ENCODE measurements at regions not wholly inside any gene's neighbourhood (a gene's known extent, or its start where the extent isn't known, plus 50 kb on each side); places are given as distances from the start of the nearest gene placed in this dataset.

GRCh38 chr5:173385832-173386360 lies 57.7 kb upstream of the STC2 start:
- peaks cover 8 to 17% of the 10 kb centered on the region in 2 donors for H3K27me3 Mint-ChIP-seq (ENCODE audit: low read depth in 2 of 2)
- no peaks in the 10 kb centered on the region for H3K4me1 Mint-ChIP-seq
- H3K4me3 ChIP-seq (ENCODE audit: low read length) = no peak overlapping the region
- no peak for TF ChIP-seq CTCF (IDR thresholded peaks at IDR 0.05)
- H3K4me1 ChIP-seq (ENCODE audit: control insufficient read depth, insufficient read depth, low read length) = no peaks in the 10 kb centered on the region
- no peaks in the 10 kb centered on the region for H3K9me3 ChIP-seq (ENCODE audit: control insufficient read depth, insufficient read depth, low read length)
- H3K27ac Mint-ChIP-seq = no peak overlapping the region
- intact Hi-C loops (cut with micrococcal nuclease) = no loop called here
- 92% methylated on average over 4 of the region's 4 CpGs for WGBS (ENCODE audit: insufficient coverage)
- no peak for ATAC-seq
- no peaks in the 10 kb centered on the region for H3K36me3 ChIP-seq (ENCODE audit: control insufficient read depth, insufficient read depth, low read length)
- no peak for DNase-seq
- H3K9me3 Mint-ChIP-seq = no peaks in the 10 kb centered on the region
- no peaks in the 10 kb centered on the region for H3K36me3 Mint-ChIP-seq
- H3K27ac ChIP-seq (ENCODE audit: low read length) = no peak overlapping the region
- H3K4me3 Mint-ChIP-seq = no peak overlapping the region
- H3K27me3 ChIP-seq (ENCODE audit: control insufficient read depth, insufficient read depth, low read length) = no peaks in the 10 kb centered on the region

GRCh38 chr5:173383711-173384110 lies 55.5 kb upstream of the STC2 start:
- H3K27ac Mint-ChIP-seq = no peak overlapping the region
- no peak overlapping the region for H3K27ac ChIP-seq (ENCODE audit: low read length)
- H3K9me3 ChIP-seq (ENCODE audit: control insufficient read depth, insufficient read depth, low read length) = no peaks in the 10 kb centered on the region
- intact Hi-C loops (cut with micrococcal nuclease) = no loop called here
- no peaks in the 10 kb centered on the region for H3K27me3 Mint-ChIP-seq (ENCODE audit: low read depth in 2 of 2)
- H3K9me3 Mint-ChIP-seq = no peaks in the 10 kb centered on the region
- H3K4me1 ChIP-seq (ENCODE audit: control insufficient read depth, insufficient read depth, low read length) = no peaks in the 10 kb centered on the region
- ATAC-seq (no peak), DNase-seq (no peak)
- H3K4me3 ChIP-seq (ENCODE audit: low read length) = no peak overlapping the region
- 75% methylated on average over 3 of the region's 4 CpGs for WGBS (ENCODE audit: insufficient coverage)
- H3K4me1 Mint-ChIP-seq = no peaks in the 10 kb centered on the region
- H3K27me3 ChIP-seq (ENCODE audit: control insufficient read depth, insufficient read depth, low read length) = no peaks in the 10 kb centered on the region
- no peak for TF ChIP-seq CTCF (IDR thresholded peaks at IDR 0.05)
- H3K4me3 Mint-ChIP-seq = no peak overlapping the region
- no peaks in the 10 kb centered on the region for H3K36me3 Mint-ChIP-seq
- no peaks in the 10 kb centered on the region for H3K36me3 ChIP-seq (ENCODE audit: control insufficient read depth, insufficient read depth, low read length)

DNA sequence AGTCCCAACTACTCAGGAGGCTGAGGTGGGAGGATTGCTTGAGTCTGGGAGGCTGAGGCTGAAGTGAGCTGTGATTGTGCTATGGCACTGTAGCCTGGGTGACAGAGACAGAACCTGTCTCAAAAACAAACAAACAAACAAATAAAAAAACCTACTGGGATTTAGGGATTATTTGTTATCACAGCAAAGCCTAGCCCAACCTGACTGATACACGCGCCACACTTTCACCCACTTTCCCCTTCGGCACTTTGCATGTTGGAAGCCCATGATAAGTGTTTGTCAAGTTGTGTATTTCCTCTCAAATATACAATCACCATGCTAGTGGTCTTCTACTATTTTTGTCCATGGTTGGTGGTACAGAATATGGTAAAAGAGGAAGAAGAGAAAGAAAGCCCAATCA lies 50.5 kb upstream of the STC2 start:
- no peaks in the 10 kb centered on the region for H3K9me3 Mint-ChIP-seq
- 87% methylated on average over 3 of the region's 3 CpGs for WGBS (ENCODE audit: insufficient coverage)
- H3K27me3 Mint-ChIP-seq (ENCODE audit: low read depth in 2 of 2) = peaks cover 0 to 6% of the 10 kb centered on the region in 2 donors
- H3K9me3 ChIP-seq (ENCODE audit: control insufficient read depth, insufficient read depth, low read length) = no peaks in the 10 kb centered on the region
- H3K4me3 Mint-ChIP-seq = no peak overlapping the region
- no peaks in the 10 kb centered on the region for H3K27me3 ChIP-seq (ENCODE audit: control insufficient read depth, insufficient read depth, low read length)
- H3K36me3 ChIP-seq (ENCODE audit: control insufficient read depth, insufficient read depth, low read length) = no peaks in the 10 kb centered on the region
- no peak overlapping the region for H3K4me3 ChIP-seq (ENCODE audit: low read length)
- no peak overlapping the region for H3K27ac Mint-ChIP-seq
- H3K4me1 Mint-ChIP-seq = no peaks in the 10 kb centered on the region
- intact Hi-C loops (cut with micrococcal nuclease) = no loop called here
- no peaks in the 10 kb centered on the region for H3K36me3 Mint-ChIP-seq
- DNase-seq = no peak
- ATAC-seq = no peak
- no peak overlapping the region for H3K27ac ChIP-seq (ENCODE audit: low read length)
- no peaks in the 10 kb centered on the region for H3K4me1 ChIP-seq (ENCODE audit: control insufficient read depth, insufficient read depth, low read length)
- TF ChIP-seq CTCF (IDR thresholded peaks at IDR 0.05) = no peak
